NCI-H2171 treated with DMSO at 0.1 percent for 48 hours (cell line): ENCODE measurements at regions not wholly inside any gene's neighbourhood (a gene's known extent, or its start where the extent isn't known, plus 50 kb on each side); places are given as distances from the start of the nearest gene placed in this dataset.

Source experiments
- DNase-seq: peaks from one replicate; lab custom pipeline; 2025; lab: John Stamatoyannopoulos, UW

GRCh38 chr12:25755136-25755970, 202.3 kb upstream of the LMNTD1 start:
- no peak for DNase-seq

- DNase-seq: no peak
Observed at GRCh38 chr12:25755971-25756260, 202.6 kb upstream of the RASSF8 start.

- no peak for DNase-seq
Observed at GRCh38 chr12:25757037-25757665, 201.3 kb upstream of the RASSF8 start.

- no peak for DNase-seq
Observed at GRCh38 chr12:25759752-25760151, 198.7 kb upstream of the RASSF8 start.

- DNase-seq: no peak
Observed at GRCh38 chr12:25761356-25761755, 197.1 kb upstream of the RASSF8 start.

GRCh38 chr12:25764409-25764808, 194.1 kb upstream of the RASSF8 start:
- DNase-seq: no peak

- DNase-seq: no peak
Observed at GRCh38 chr12:25764892-25765291, 193.6 kb upstream of the RASSF8 start.

GRCh38 chr12:25767606-25768005, 190.9 kb upstream of the RASSF8 start:
- DNase-seq: no peak

- no peak for DNase-seq
Observed at GRCh38 chr12:25768151-25768550, 190.3 kb upstream of the RASSF8 start.

- no peak for DNase-seq
Observed at GRCh38 chr12:25769082-25769945, 189.2 kb upstream of the RASSF8 start.

GRCh38 chr12:25771041-25771440, 187.4 kb upstream of the RASSF8 start:
- no peak for DNase-seq

- DNase-seq: no peak
Observed at GRCh38 chr12:25771476-25771875, 187.0 kb upstream of the RASSF8 start.

GRCh38 chr12:25775968-25776367, 182.5 kb upstream of the RASSF8 start:
- no peak for DNase-seq

GRCh38 chr12:25780771-25781170, 177.7 kb upstream of the RASSF8 start:
- DNase-seq: no peak

GRCh38 chr12:25781232-25781631, 177.2 kb upstream of the RASSF8 start:
- DNase-seq: no peak

- DNase-seq: no peak
Observed at GRCh38 chr12:25783566-25783965, 174.9 kb upstream of the RASSF8 start.

GRCh38 chr12:25784669-25785068, 173.8 kb upstream of the RASSF8 start:
- no peak for DNase-seq

GRCh38 chr12:25785134-25785533, 173.3 kb upstream of the RASSF8 start:
- no peak for DNase-seq

- no peak for DNase-seq
Observed at GRCh38 chr12:25787701-25788100, 170.8 kb upstream of the RASSF8 start.

- DNase-seq: no peak
Observed at GRCh38 chr12:25788707-25789442, 169.6 kb upstream of the RASSF8 start.

- no peak for DNase-seq
Observed at GRCh38 chr12:25789541-25789944, 168.9 kb upstream of the RASSF8 start.

- DNase-seq: no peak
Observed at GRCh38 chr12:25792031-25792430, 166.5 kb upstream of the RASSF8 start.
